Transverse colon (tissue), 4 donors: ENCODE measurements at regions not wholly inside any gene's neighbourhood (a gene's known extent, or its start where the extent isn't known, plus 50 kb on each side); places are given as distances from the start of the nearest gene placed in this dataset.

ENCODE experiments used
- CTCF ChIP-seq, 5 experiments: fragments of 200-600 bp in 3 of 5; fragments of 450-650 bp in 2 of 5; sonication (generic) in 3 of 5; IDR thresholded peaks; 1 replicate in 2 of 5; 2 replicates in 3 of 5; pipeline ENCODE4 v1.5.1; 2016 to 2017; ENCODE audit warnings: antibody characterized with exemption in 5 of 5, inconsistent platforms in 3 of 5, mild to moderate bottlenecking in 2 of 5, moderate library complexity in 1 of 5
- EP300 ChIP-seq: sonication (generic); formaldehyde crosslinking; IDR thresholded peaks from one replicate; pipeline ENCODE4 v1.6.1; 2017; ENCODE audit warnings: antibody characterized with exemption, low read depth
- POLR2A ChIP-seq: fragments of 450-650 bp; IDR thresholded peaks from one replicate; pipeline ENCODE4 v1.6.1; 2016; ENCODE audit warnings: antibody characterized with exemption, mild to moderate bottlenecking, moderate library complexity
- POLR2AphosphoS5 ChIP-seq, 3 donors: sonication (generic); formaldehyde crosslinking; IDR thresholded peaks; one replicate each; pipeline ENCODE4 v1.6.1; 2016; ENCODE audit warnings: antibody characterized with exemption in 3 of 3

GRCh38 chr5:158066076-158066475, 207.1 kb upstream of the CLINT1 start:
- TF ChIP-seq POLR2A = no peak
- TF ChIP-seq CTCF (IDR thresholded peaks at IDR 0.05) = no peak
- TF ChIP-seq POLR2AphosphoS5 (IDR thresholded peaks at IDR 0.05) = no peak
- no peak for TF ChIP-seq EP300
